B cell (primary cell): ENCODE measurements at regions not wholly inside any gene's neighbourhood (a gene's known extent, or its start where the extent isn't known, plus 50 kb on each side); places are given as distances from the start of the nearest gene placed in this dataset.

Experiments
- CTCF ChIP-seq: fragments of 200-600 bp; IDR thresholded peaks from one replicate; pipeline ENCODE4 v1.8.0; 2022; ENCODE audit warnings: antibody characterized with exemption, mild to moderate bottlenecking
- EZH2 ChIP-seq: IDR thresholded peaks from 2 replicates; pipeline ENCODE4 v1.6.1; 2012; ENCODE audit warnings: borderline replicate concordance, low read depth, mild to moderate bottlenecking, moderate library complexity, low read length; ENCODE audit not compliant: insufficient read depth, poor library complexity, severe bottlenecking

- no peak for TF ChIP-seq CTCF
- no peak for TF ChIP-seq EZH2
Observed at GRCh38 chr15:85312486-85312885, 67.9 kb upstream of the AKAP13 start.
